ENCODE measurements at regions not wholly inside any gene's neighbourhood (a gene's known extent, or its start where the extent isn't known, plus 50 kb on each side); places are given as distances from the start of the nearest gene placed in this dataset.
A peak's percentile ranks its signal among the peaks of the same experiment; 100 is the strongest.
"Not testable (repeated sequence)": the region's sequence is repeated elsewhere in the genome, so short reads cannot be mapped to it uniquely, and the experiment has no call there.

- no peaks in the 10 kb centered on the region for H3K9me3 ChIP-seq (ENCODE audit: control insufficient read depth, insufficient read depth, low read depth, low read length)
- no peak overlapping the region for H3K9ac ChIP-seq (ENCODE audit: low read length)
- H3K27ac ChIP-seq (ENCODE audit: low read depth, low read length) = no peak overlapping the region
- no peaks in the 10 kb centered on the region for H3K36me3 ChIP-seq (ENCODE audit: control insufficient read depth, insufficient read depth, low read length)
- H3K4me1 ChIP-seq (ENCODE audit: control insufficient read depth, insufficient read depth, low read length) = no peaks in the 10 kb centered on the region
- no peaks in the 10 kb centered on the region for H3K27me3 ChIP-seq (ENCODE audit: control insufficient read depth, insufficient read depth, low read length)
- H3K4me3 ChIP-seq (ENCODE audit: low read depth, low read length) = no peak overlapping the region
These were observed 1036.9 kb upstream of the TMEFF2 start for GRCh38 chr2:193231634-193232033.

GRCh38 chr2:193228276-193228675, 1033.5 kb upstream of the TMEFF2 start:
- H3K4me1 ChIP-seq (ENCODE audit: control insufficient read depth, insufficient read depth, low read length) = no peaks in the 10 kb centered on the region
- no peaks in the 10 kb centered on the region for H3K36me3 ChIP-seq (ENCODE audit: control insufficient read depth, insufficient read depth, low read length)
- H3K4me3 ChIP-seq (ENCODE audit: low read depth, low read length) = no peak overlapping the region
- H3K27me3 ChIP-seq (ENCODE audit: control insufficient read depth, insufficient read depth, low read length) = no peaks in the 10 kb centered on the region
- no peaks in the 10 kb centered on the region for H3K9me3 ChIP-seq (ENCODE audit: control insufficient read depth, insufficient read depth, low read depth, low read length)
- no peak overlapping the region for H3K9ac ChIP-seq (ENCODE audit: low read length)
- no peak overlapping the region for H3K27ac ChIP-seq (ENCODE audit: low read depth, low read length)

- H3K27me3 ChIP-seq (ENCODE audit: control insufficient read depth, insufficient read depth, low read length) = no peaks in the 10 kb centered on the region
- no peaks in the 10 kb centered on the region for H3K9me3 ChIP-seq (ENCODE audit: control insufficient read depth, insufficient read depth, low read depth, low read length)
These were observed 1027.7 kb upstream of the TMEFF2 start for GRCh38 chr2:193222454-193222853.

GRCh38 chr2:193219413-193219812, 1024.7 kb upstream of the TMEFF2 start:
- Histone ChIP-seq H3K9ac (ENCODE audit: low read length) (no peak overlapping the region), H3K27ac (ENCODE audit: low read depth, low read length) (no peak overlapping the region), H3K4me1 (ENCODE audit: control insufficient read depth, insufficient read depth, low read length) (no peaks in the 10 kb centered on the region), H3K36me3 (ENCODE audit: control insufficient read depth, insufficient read depth, low read length) (no peaks in the 10 kb centered on the region), H3K9me3 (ENCODE audit: control insufficient read depth, insufficient read depth, low read depth, low read length) (no peaks in the 10 kb centered on the region), H3K4me3 (ENCODE audit: low read depth, low read length) (no peak overlapping the region), H3K27me3 (ENCODE audit: control insufficient read depth, insufficient read depth, low read length) (no peaks in the 10 kb centered on the region)

More at GRCh38 chr2:193222454-193222853, 1027.7 kb upstream of the TMEFF2 start:
- Histone ChIP-seq H3K36me3 (ENCODE audit: control insufficient read depth, insufficient read depth, low read length) (no peaks in the 10 kb centered on the region), H3K27ac (ENCODE audit: low read depth, low read length) (no peak overlapping the region), H3K9ac (ENCODE audit: low read length) (no peak overlapping the region), H3K4me3 (ENCODE audit: low read depth, low read length) (no peak overlapping the region), H3K4me1 (ENCODE audit: control insufficient read depth, insufficient read depth, low read length) (no peaks in the 10 kb centered on the region)

- no peak overlapping the region for H3K27ac ChIP-seq (ENCODE audit: low read depth, low read length)
- H3K9me3 ChIP-seq (ENCODE audit: control insufficient read depth, insufficient read depth, low read depth, low read length) = no peaks in the 10 kb centered on the region; the same call in 1 of the 2 replicates
- no peak overlapping the region for H3K9ac ChIP-seq (ENCODE audit: low read length)
- no peaks in the 10 kb centered on the region for H3K4me1 ChIP-seq (ENCODE audit: control insufficient read depth, insufficient read depth, low read length)
- no peaks in the 10 kb centered on the region for H3K27me3 ChIP-seq (ENCODE audit: control insufficient read depth, insufficient read depth, low read length)
- H3K4me3 ChIP-seq (ENCODE audit: low read depth, low read length) = no peak overlapping the region
- H3K36me3 ChIP-seq (ENCODE audit: control insufficient read depth, insufficient read depth, low read length) = no peaks in the 10 kb centered on the region
These were observed 1006.9 kb upstream of the TMEFF2 start for GRCh38 chr2:193201583-193201982.

GRCh38 chr2:193199322-193199721, 1004.6 kb upstream of the TMEFF2 start:
- Histone ChIP-seq H3K4me3 (ENCODE audit: low read depth, low read length) (no peak overlapping the region), H3K27ac (ENCODE audit: low read depth, low read length) (no peak overlapping the region), H3K4me1 (ENCODE audit: control insufficient read depth, insufficient read depth, low read length) (no peaks in the 10 kb centered on the region), H3K9ac (ENCODE audit: low read length) (no peak overlapping the region), H3K27me3 (ENCODE audit: control insufficient read depth, insufficient read depth, low read length) (no peaks in the 10 kb centered on the region), H3K36me3 (ENCODE audit: control insufficient read depth, insufficient read depth, low read length) (no peaks in the 10 kb centered on the region), H3K9me3 (ENCODE audit: control insufficient read depth, insufficient read depth, low read depth, low read length) (no peaks in the 10 kb centered on the region; the same call in 1 of the 2 replicates)

GRCh38 chr2:193187816-193188215, 993.1 kb upstream of the TMEFF2 start:
- Histone ChIP-seq H3K4me1 (ENCODE audit: control insufficient read depth, insufficient read depth, low read length) (peaks cover 4% of the 10 kb centered on the region), H3K4me3 (ENCODE audit: low read depth, low read length) (no peak overlapping the region), H3K9ac (ENCODE audit: low read length) (no peak overlapping the region), H3K36me3 (ENCODE audit: control insufficient read depth, insufficient read depth, low read length) (no peaks in the 10 kb centered on the region), H3K27me3 (ENCODE audit: control insufficient read depth, insufficient read depth, low read length) (no peaks in the 10 kb centered on the region), H3K27ac (ENCODE audit: low read depth, low read length) (no peak overlapping the region), H3K9me3 (ENCODE audit: control insufficient read depth, insufficient read depth, low read depth, low read length) (no peaks in the 10 kb centered on the region)

GRCh38 chr2:193170981-193171380, 976.2 kb upstream of the TMEFF2 start:
- not testable (repeated sequence) for H3K27me3 ChIP-seq (ENCODE audit: control insufficient read depth, insufficient read depth, low read length); H3K36me3 ChIP-seq (ENCODE audit: control insufficient read depth, insufficient read depth, low read length); H3K4me1 ChIP-seq (ENCODE audit: control insufficient read depth, insufficient read depth, low read length); H3K27ac ChIP-seq (ENCODE audit: low read depth, low read length); H3K9me3 ChIP-seq (ENCODE audit: control insufficient read depth, insufficient read depth, low read depth, low read length); H3K9ac ChIP-seq (ENCODE audit: low read length)
- peak overlapping the region; percentile 72 for H3K4me3 ChIP-seq (ENCODE audit: low read depth, low read length)

GRCh38 chr2:193156480-193156879, 961.7 kb upstream of the TMEFF2 start:
- Histone ChIP-seq H3K27ac (ENCODE audit: low read depth, low read length) (no peak overlapping the region), H3K4me1 (ENCODE audit: control insufficient read depth, insufficient read depth, low read length) (no peaks in the 10 kb centered on the region), H3K36me3 (ENCODE audit: control insufficient read depth, insufficient read depth, low read length) (no peaks in the 10 kb centered on the region), H3K27me3 (ENCODE audit: control insufficient read depth, insufficient read depth, low read length) (no peaks in the 10 kb centered on the region), H3K4me3 (ENCODE audit: low read depth, low read length) (no peak overlapping the region), H3K9ac (ENCODE audit: low read length) (no peak overlapping the region), H3K9me3 (ENCODE audit: control insufficient read depth, insufficient read depth, low read depth, low read length) (no peaks in the 10 kb centered on the region)

- Histone ChIP-seq H3K27ac (ENCODE audit: low read depth, low read length) (no peak overlapping the region), H3K4me3 (ENCODE audit: low read depth, low read length) (no peak overlapping the region), H3K9me3 (ENCODE audit: control insufficient read depth, insufficient read depth, low read depth, low read length) (no peaks in the 10 kb centered on the region), H3K27me3 (ENCODE audit: control insufficient read depth, insufficient read depth, low read length) (no peaks in the 10 kb centered on the region), H3K4me1 (ENCODE audit: control insufficient read depth, insufficient read depth, low read length) (no peaks in the 10 kb centered on the region), H3K36me3 (ENCODE audit: control insufficient read depth, insufficient read depth, low read length) (no peaks in the 10 kb centered on the region), H3K9ac (ENCODE audit: low read length) (no peak overlapping the region)
These were observed 959.3 kb upstream of the TMEFF2 start for GRCh38 chr2:193154076-193154475.

GRCh38 chr2:193153576-193153975, 958.8 kb upstream of the TMEFF2 start:
- Histone ChIP-seq H3K27me3 (ENCODE audit: control insufficient read depth, insufficient read depth, low read length) (no peaks in the 10 kb centered on the region), H3K9me3 (ENCODE audit: control insufficient read depth, insufficient read depth, low read depth, low read length) (no peaks in the 10 kb centered on the region), H3K36me3 (ENCODE audit: control insufficient read depth, insufficient read depth, low read length) (no peaks in the 10 kb centered on the region), H3K4me1 (ENCODE audit: control insufficient read depth, insufficient read depth, low read length) (no peaks in the 10 kb centered on the region), H3K4me3 (ENCODE audit: low read depth, low read length) (no peak overlapping the region), H3K9ac (ENCODE audit: low read length) (no peak overlapping the region), H3K27ac (ENCODE audit: low read depth, low read length) (no peak overlapping the region)

GRCh38 chr2:193142467-193142866, 947.7 kb upstream of the TMEFF2 start:
- H3K4me3 ChIP-seq (ENCODE audit: low read depth, low read length); H3K36me3 ChIP-seq (ENCODE audit: control insufficient read depth, insufficient read depth, low read length); H3K27me3 ChIP-seq (ENCODE audit: control insufficient read depth, insufficient read depth, low read length); H3K9me3 ChIP-seq (ENCODE audit: control insufficient read depth, insufficient read depth, low read depth, low read length); H3K4me1 ChIP-seq (ENCODE audit: control insufficient read depth, insufficient read depth, low read length); H3K9ac ChIP-seq (ENCODE audit: low read length); H3K27ac ChIP-seq (ENCODE audit: low read depth, low read length): not testable (repeated sequence)
